GM23338 (cell line): ENCODE measurements at regions not wholly inside any gene's neighbourhood (a gene's known extent, or its start where the extent isn't known, plus 50 kb on each side); places are given as distances from the start of the nearest gene placed in this dataset.

Source experiments
- CREB1 ChIP-seq: fragments of 250-450 bp; sonication (Bioruptor Pico); IDR thresholded peaks from 2 replicates; pipeline ENCODE4 v1.5.0; 2020; ENCODE audit warnings: low read depth, mild to moderate bottlenecking, moderate library complexity
- EZH2 ChIP-seq: fragments of 200-600 bp; sonication (generic); IDR thresholded peaks from one replicate; pipeline ENCODE4 v1.8.0; 2017; ENCODE audit warnings: antibody characterized with exemption, mild to moderate bottlenecking, low read depth; ENCODE audit not compliant: unreplicated experiment
- EZH2phosphoT487 ChIP-seq: fragments of 200-600 bp; sonication (generic); IDR thresholded peaks from one replicate; pipeline ENCODE4 v1.8.1; 2018; ENCODE audit warnings: antibody characterized with exemption; ENCODE audit not compliant: unreplicated experiment
- TF ChIP-seq, protein P1 (sequence below), 2 experiments: fragments of 200-600 bp in 1 of 2; sonication (generic) in 1 of 2; conservative IDR thresholded peaks; 2 replicates each; pipeline versions ENCODE4 v1.5.1 to v1.6.1; 2016 to 2017; ENCODE audit warnings: antibody characterized with exemption in 2 of 2, low read depth in 2 of 2, mild to moderate bottlenecking in 2 of 2, moderate library complexity in 1 of 2
- TF ChIP-seq, protein P2 (sequence below): IDR thresholded peaks from one replicate; pipeline ENCODE4 v1.6.1; 2018; ENCODE audit warnings: antibody characterized with exemption; ENCODE audit not compliant: unreplicated experiment

DNA sequence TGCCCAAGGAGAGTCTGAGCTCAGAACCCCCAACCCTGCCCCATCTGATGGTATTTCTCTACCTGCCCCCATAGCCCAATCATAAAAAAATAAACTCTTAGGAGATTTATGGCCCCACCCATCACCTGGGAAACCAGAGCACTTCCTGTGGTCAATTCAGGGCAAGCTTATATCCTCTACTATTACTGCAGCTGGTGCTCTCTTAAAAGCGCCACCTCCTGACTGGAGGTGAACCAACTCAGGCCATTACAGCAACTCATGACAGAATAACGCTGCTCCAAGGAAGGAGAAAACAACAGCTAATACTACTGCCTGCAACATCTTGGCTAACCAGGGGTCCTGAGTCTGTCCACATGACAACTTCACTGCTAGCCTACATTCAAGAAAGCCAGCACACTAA lies 195.7 kb downstream of the MTCL1 start:
- TF ChIP-seq, protein P1, sequence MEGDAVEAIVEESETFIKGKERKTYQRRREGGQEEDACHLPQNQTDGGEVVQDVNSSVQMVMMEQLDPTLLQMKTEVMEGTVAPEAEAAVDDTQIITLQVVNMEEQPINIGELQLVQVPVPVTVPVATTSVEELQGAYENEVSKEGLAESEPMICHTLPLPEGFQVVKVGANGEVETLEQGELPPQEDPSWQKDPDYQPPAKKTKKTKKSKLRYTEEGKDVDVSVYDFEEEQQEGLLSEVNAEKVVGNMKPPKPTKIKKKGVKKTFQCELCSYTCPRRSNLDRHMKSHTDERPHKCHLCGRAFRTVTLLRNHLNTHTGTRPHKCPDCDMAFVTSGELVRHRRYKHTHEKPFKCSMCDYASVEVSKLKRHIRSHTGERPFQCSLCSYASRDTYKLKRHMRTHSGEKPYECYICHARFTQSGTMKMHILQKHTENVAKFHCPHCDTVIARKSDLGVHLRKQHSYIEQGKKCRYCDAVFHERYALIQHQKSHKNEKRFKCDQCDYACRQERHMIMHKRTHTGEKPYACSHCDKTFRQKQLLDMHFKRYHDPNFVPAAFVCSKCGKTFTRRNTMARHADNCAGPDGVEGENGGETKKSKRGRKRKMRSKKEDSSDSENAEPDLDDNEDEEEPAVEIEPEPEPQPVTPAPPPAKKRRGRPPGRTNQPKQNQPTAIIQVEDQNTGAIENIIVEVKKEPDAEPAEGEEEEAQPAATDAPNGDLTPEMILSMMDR (conservative IDR thresholded peaks at IDR 0.05; ENCODE audit: low read depth in 2 of 2), result peak in 1 of 2 experiments; percentile 44; a peak in 2 of 4 replicates
- TF ChIP-seq CREB1 (CRISPR knock-in tag) (no peak), EZH2phosphoT487 (no peak), EZH2 (no peak)
- TF ChIP-seq, protein P2, sequence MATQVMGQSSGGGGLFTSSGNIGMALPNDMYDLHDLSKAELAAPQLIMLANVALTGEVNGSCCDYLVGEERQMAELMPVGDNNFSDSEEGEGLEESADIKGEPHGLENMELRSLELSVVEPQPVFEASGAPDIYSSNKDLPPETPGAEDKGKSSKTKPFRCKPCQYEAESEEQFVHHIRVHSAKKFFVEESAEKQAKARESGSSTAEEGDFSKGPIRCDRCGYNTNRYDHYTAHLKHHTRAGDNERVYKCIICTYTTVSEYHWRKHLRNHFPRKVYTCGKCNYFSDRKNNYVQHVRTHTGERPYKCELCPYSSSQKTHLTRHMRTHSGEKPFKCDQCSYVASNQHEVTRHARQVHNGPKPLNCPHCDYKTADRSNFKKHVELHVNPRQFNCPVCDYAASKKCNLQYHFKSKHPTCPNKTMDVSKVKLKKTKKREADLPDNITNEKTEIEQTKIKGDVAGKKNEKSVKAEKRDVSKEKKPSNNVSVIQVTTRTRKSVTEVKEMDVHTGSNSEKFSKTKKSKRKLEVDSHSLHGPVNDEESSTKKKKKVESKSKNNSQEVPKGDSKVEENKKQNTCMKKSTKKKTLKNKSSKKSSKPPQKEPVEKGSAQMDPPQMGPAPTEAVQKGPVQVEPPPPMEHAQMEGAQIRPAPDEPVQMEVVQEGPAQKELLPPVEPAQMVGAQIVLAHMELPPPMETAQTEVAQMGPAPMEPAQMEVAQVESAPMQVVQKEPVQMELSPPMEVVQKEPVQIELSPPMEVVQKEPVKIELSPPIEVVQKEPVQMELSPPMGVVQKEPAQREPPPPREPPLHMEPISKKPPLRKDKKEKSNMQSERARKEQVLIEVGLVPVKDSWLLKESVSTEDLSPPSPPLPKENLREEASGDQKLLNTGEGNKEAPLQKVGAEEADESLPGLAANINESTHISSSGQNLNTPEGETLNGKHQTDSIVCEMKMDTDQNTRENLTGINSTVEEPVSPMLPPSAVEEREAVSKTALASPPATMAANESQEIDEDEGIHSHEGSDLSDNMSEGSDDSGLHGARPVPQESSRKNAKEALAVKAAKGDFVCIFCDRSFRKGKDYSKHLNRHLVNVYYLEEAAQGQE, result no peak
